Dendritic cell treated with granulocyte-macrophage colony-stimulating factor and Interleukin-4, amounts not matched to agents 40 ng/mL and 50 ng/mL, for 4 days (primary cell): ENCODE measurements at regions not wholly inside any gene's neighbourhood (a gene's known extent, or its start where the extent isn't known, plus 50 kb on each side); places are given as distances from the start of the nearest gene placed in this dataset.

Experiments used
- H3K27ac Mint-ChIP-seq: one replicate; pipeline ENCODE4 v1.8.0; 2022; ENCODE audit warnings: mild to moderate bottlenecking, mixed read lengths
- H3K27me3 Mint-ChIP-seq: one replicate; pipeline ENCODE4 v1.8.0; 2022; ENCODE audit warnings: mild to moderate bottlenecking, mixed read lengths
- H3K36me3 Mint-ChIP-seq: one replicate; pipeline ENCODE4 v1.8.0; 2022; ENCODE audit warnings: low read depth, mixed read lengths
- H3K4me1 Mint-ChIP-seq: one replicate; pipeline ENCODE4 v1.8.0; 2022; ENCODE audit warnings: low read depth, mixed read lengths
- H3K4me3 Mint-ChIP-seq: one replicate; pipeline ENCODE4 v1.8.0; 2022; ENCODE audit warnings: mild to moderate bottlenecking, moderate library complexity, mixed read lengths
- H3K9me3 Mint-ChIP-seq: one replicate; pipeline ENCODE4 v1.8.0; 2022; ENCODE audit warnings: mixed read lengths
- intact Hi-C: fragments of 100-400 bp; cut with micrococcal nuclease; formaldehyde crosslinking; loops from one replicate; pipeline ENCODE4 v1.15.0; 2022

GRCh38 chrX:9349572-9350494 lies 115.0 kb upstream of the TBL1X start:
- Mint-ChIP-seq H3K4me1 (peaks cover 20% of the 10 kb centered on the region), H3K4me3 (no peak overlapping the region), H3K27me3 (no peaks in the 10 kb centered on the region), H3K9me3 (no peaks in the 10 kb centered on the region), H3K36me3 (no peaks in the 10 kb centered on the region), H3K27ac (peak overlapping the region; percentile 90)
- intact Hi-C loops, result loop anchor here (10.0 kb wide), 2 partner anchors 325 to 355 kb away; no protein-coding TSS in a partner anchor

GRCh38 chrX:9351126-9351525 lies 113.7 kb upstream of the TBL1X start:
- H3K36me3 Mint-ChIP-seq, result no peaks in the 10 kb centered on the region
- no peak overlapping the region for H3K4me3 Mint-ChIP-seq
- peaks cover 31% of the 10 kb centered on the region for H3K4me1 Mint-ChIP-seq
- H3K27me3 Mint-ChIP-seq, result no peaks in the 10 kb centered on the region
- peaks cover 4% of the 10 kb centered on the region for H3K9me3 Mint-ChIP-seq
- intact Hi-C loops, result no loop called here
- peak overlapping the region; percentile 90 for H3K27ac Mint-ChIP-seq

- intact Hi-C loops, result loop anchor here (1.0 kb wide), 1 partner anchor 10 kb away; no protein-coding TSS in a partner anchor
- Mint-ChIP-seq H3K36me3 (no peaks in the 10 kb centered on the region), H3K4me1 (peaks cover 38% of the 10 kb centered on the region), H3K27me3 (no peaks in the 10 kb centered on the region), H3K27ac (peak overlapping the region; percentile 90), H3K9me3 (peaks cover 9% of the 10 kb centered on the region), H3K4me3 (peak overlapping the region; percentile 57)
These were observed 112.6 kb upstream of the TBL1X start for GRCh38 chrX:9352243-9352642.

GRCh38 chrX:9352694-9353411 lies 112.0 kb upstream of the TBL1X start:
- Mint-ChIP-seq H3K27ac (peak overlapping the region; percentile 90), H3K36me3 (no peaks in the 10 kb centered on the region), H3K9me3 (peaks cover 9% of the 10 kb centered on the region), H3K27me3 (no peaks in the 10 kb centered on the region), H3K4me3 (peak overlapping the region; percentile 57), H3K4me1 (peaks cover 38% of the 10 kb centered on the region)
- intact Hi-C loops, result loop anchor here (1.0 kb wide), 1 partner anchor 11 kb away; no protein-coding TSS in a partner anchor

- H3K4me3 Mint-ChIP-seq, result no peak overlapping the region
- peaks cover 38% of the 10 kb centered on the region for H3K4me1 Mint-ChIP-seq
- intact Hi-C loops, result no loop called here
- H3K36me3 Mint-ChIP-seq, result no peaks in the 10 kb centered on the region
- no peaks in the 10 kb centered on the region for H3K27me3 Mint-ChIP-seq
- peak overlapping the region; percentile 48 for H3K27ac Mint-ChIP-seq
- H3K9me3 Mint-ChIP-seq, result peaks cover 9% of the 10 kb centered on the region
These were observed 109.9 kb upstream of the TBL1X start for GRCh38 chrX:9354918-9355317.

GRCh38 chrX:9355739-9356138 lies 109.1 kb upstream of the TBL1X start:
- intact Hi-C loops, result no loop called here
- no peak overlapping the region for H3K27ac Mint-ChIP-seq
- peaks cover 9% of the 10 kb centered on the region for H3K9me3 Mint-ChIP-seq
- H3K4me3 Mint-ChIP-seq, result no peak overlapping the region
- no peaks in the 10 kb centered on the region for H3K27me3 Mint-ChIP-seq
- H3K36me3 Mint-ChIP-seq, result no peaks in the 10 kb centered on the region
- H3K4me1 Mint-ChIP-seq, result peaks cover 38% of the 10 kb centered on the region

- intact Hi-C loops, result no loop called here
- H3K27ac Mint-ChIP-seq, result no peak overlapping the region
These were observed 108.0 kb upstream of the TBL1X start for GRCh38 chrX:9356846-9357245.

GRCh38 chrX:9357518-9358114 lies 107.2 kb upstream of the TBL1X start:
- no peaks in the 10 kb centered on the region for H3K36me3 Mint-ChIP-seq
- H3K4me1 Mint-ChIP-seq, result peaks cover 28% of the 10 kb centered on the region
- peaks cover 9% of the 10 kb centered on the region for H3K9me3 Mint-ChIP-seq
- H3K4me3 Mint-ChIP-seq, result no peak overlapping the region
- H3K27ac Mint-ChIP-seq, result no peak overlapping the region
- H3K27me3 Mint-ChIP-seq, result no peaks in the 10 kb centered on the region
- intact Hi-C loops, result no loop called here

More at GRCh38 chrX:9356846-9357245, 108.0 kb upstream of the TBL1X start:
- no peaks in the 10 kb centered on the region for H3K27me3 Mint-ChIP-seq
- no peak overlapping the region for H3K4me3 Mint-ChIP-seq
- H3K9me3 Mint-ChIP-seq, result peaks cover 9% of the 10 kb centered on the region
- peaks cover 33% of the 10 kb centered on the region for H3K4me1 Mint-ChIP-seq
- H3K36me3 Mint-ChIP-seq, result no peaks in the 10 kb centered on the region

- Mint-ChIP-seq H3K27ac (peak overlapping the region; percentile 28), H3K4me3 (no peak overlapping the region), H3K36me3 (no peaks in the 10 kb centered on the region), H3K4me1 (peaks cover 12% of the 10 kb centered on the region), H3K27me3 (no peaks in the 10 kb centered on the region), H3K9me3 (no peaks in the 10 kb centered on the region)
- intact Hi-C loops, result no loop called here
These were observed 102.4 kb upstream of the TBL1X start for GRCh38 chrX:9362363-9362928.

GRCh38 chrX:9367421-9367820 lies 97.4 kb upstream of the TBL1X start:
- H3K36me3 Mint-ChIP-seq, result no peaks in the 10 kb centered on the region
- intact Hi-C loops, result no loop called here
- no peak overlapping the region for H3K27ac Mint-ChIP-seq
- no peak overlapping the region for H3K4me3 Mint-ChIP-seq
- no peaks in the 10 kb centered on the region for H3K9me3 Mint-ChIP-seq
- H3K4me1 Mint-ChIP-seq, result peaks cover 21% of the 10 kb centered on the region
- peaks cover 2% of the 10 kb centered on the region for H3K27me3 Mint-ChIP-seq

- no peaks in the 10 kb centered on the region for H3K36me3 Mint-ChIP-seq
- H3K9me3 Mint-ChIP-seq, result no peaks in the 10 kb centered on the region
- no peak overlapping the region for H3K4me3 Mint-ChIP-seq
- no peak overlapping the region for H3K27ac Mint-ChIP-seq
- H3K27me3 Mint-ChIP-seq, result peaks cover 2% of the 10 kb centered on the region
- intact Hi-C loops, result no loop called here
- H3K4me1 Mint-ChIP-seq, result peaks cover 15% of the 10 kb centered on the region
These were observed 96.6 kb upstream of the TBL1X start for GRCh38 chrX:9368262-9368661.

GRCh38 chrX:9369802-9370291 lies 95.0 kb upstream of the TBL1X start:
- peak overlapping the region; percentile 72 for H3K27ac Mint-ChIP-seq

GRCh38 chrX:9370893-9371292 lies 94.0 kb upstream of the TBL1X start:
- H3K4me1 Mint-ChIP-seq, result peaks cover 18% of the 10 kb centered on the region

More at GRCh38 chrX:9369802-9370291, 95.0 kb upstream of the TBL1X start:
- no peak overlapping the region for H3K4me3 Mint-ChIP-seq
- intact Hi-C loops, result no loop called here
- H3K9me3 Mint-ChIP-seq, result no peaks in the 10 kb centered on the region
- peaks cover 2% of the 10 kb centered on the region for H3K27me3 Mint-ChIP-seq
- no peaks in the 10 kb centered on the region for H3K36me3 Mint-ChIP-seq
- H3K4me1 Mint-ChIP-seq, result peaks cover 15% of the 10 kb centered on the region

More at GRCh38 chrX:9370893-9371292, 94.0 kb upstream of the TBL1X start:
- H3K9me3 Mint-ChIP-seq, result no peaks in the 10 kb centered on the region
- intact Hi-C loops, result no loop called here
- H3K27ac Mint-ChIP-seq, result no peak overlapping the region
- H3K27me3 Mint-ChIP-seq, result peaks cover 2% of the 10 kb centered on the region
- H3K4me3 Mint-ChIP-seq, result no peak overlapping the region
- no peaks in the 10 kb centered on the region for H3K36me3 Mint-ChIP-seq
